GM23338 (cell line): ENCODE measurements at regions not wholly inside any gene's neighbourhood (a gene's known extent, or its start where the extent isn't known, plus 50 kb on each side); places are given as distances from the start of the nearest gene placed in this dataset.

ENCODE experiments used
- ATAC-seq: fragments of 200-7000 bp; cut with Tn5 transposase; 3 replicates; pipeline ENCODE4 v1.9.1; 2020
- DNase-seq: peaks from one replicate; pipeline ENCODE4 v3.0.0-alpha.2; 2015; ENCODE audit warnings: low spot score
- H2AFZ ChIP-seq: fragments of 200-600 bp; sonication (generic); 2 replicates; pipeline ENCODE4 v1.8.0; 2016; ENCODE audit warnings: antibody characterized with exemption, mild to moderate bottlenecking, moderate library complexity
- H3F3A ChIP-seq: fragments of 200-600 bp; sonication (generic); replicated peaks from 2 replicates; pipeline ENCODE4 v1.8.0; 2017; ENCODE audit warnings: antibody characterized with exemption, mixed run types, low read depth
- H3K27ac ChIP-seq: fragments of 200-600 bp; sonication (generic); 2 replicates; pipeline ENCODE4 v1.6.1; 2016; ENCODE audit warnings: low read depth
- H3K27me3 ChIP-seq: fragments of 200-600 bp; sonication (generic); 2 replicates; pipeline ENCODE4 v1.8.0; 2016; ENCODE audit warnings: mild to moderate bottlenecking, mixed run types, moderate library complexity; ENCODE audit not compliant: insufficient read depth
- H3K36me3 ChIP-seq: fragments of 200-600 bp; sonication (generic); 2 replicates; pipeline ENCODE4 v1.8.0; 2016; ENCODE audit warnings: mild to moderate bottlenecking; ENCODE audit not compliant: insufficient read depth
- H3K4me1 ChIP-seq: fragments of 200-600 bp; sonication (generic); 2 replicates; pipeline ENCODE4 v1.8.0; 2016; ENCODE audit warnings: mild to moderate bottlenecking, moderate library complexity; ENCODE audit not compliant: insufficient read depth
- H3K4me2 ChIP-seq: fragments of 200-600 bp; sonication (generic); 2 replicates; pipeline ENCODE4 v1.7.1; 2017; ENCODE audit warnings: mixed run types
- H3K4me3 ChIP-seq: fragments of 200-600 bp; sonication (generic); 2 replicates; pipeline ENCODE4 v1.6.1; 2016; ENCODE audit warnings: mixed run types
- H3K79me2 ChIP-seq: fragments of 200-600 bp; sonication (generic); replicated peaks from 2 replicates; pipeline ENCODE4 v1.8.0; 2017; ENCODE audit warnings: mild to moderate bottlenecking; ENCODE audit not compliant: insufficient read depth
- H3K9me2 ChIP-seq: fragments of 200-600 bp; sonication (generic); 2 replicates; pipeline ENCODE4 v1.8.0; 2017; ENCODE audit not compliant: insufficient read depth
- H4K20me1 ChIP-seq: fragments of 200-600 bp; sonication (generic); replicated peaks from 2 replicates; pipeline ENCODE4 v1.8.0; 2017; ENCODE audit warnings: mild to moderate bottlenecking; ENCODE audit not compliant: insufficient read depth
- H3K27ac Mint-ChIP-seq: 2 replicates; pipeline ENCODE4 v1.8.0; 2020; ENCODE audit warnings: inconsistent platforms, mild to moderate bottlenecking, moderate library complexity, mixed read lengths
- H3K27me3 Mint-ChIP-seq: 3 replicates; pipeline ENCODE4 v1.8.0; 2022; ENCODE audit warnings: low read depth, mild to moderate bottlenecking, moderate library complexity, mixed read lengths, inconsistent platforms; ENCODE audit not compliant: insufficient read depth, poor library complexity
- H3K36me3 Mint-ChIP-seq: 3 replicates; pipeline ENCODE4 v1.8.0; 2021; ENCODE audit warnings: low read depth, mild to moderate bottlenecking, inconsistent platforms, moderate library complexity, mixed read lengths
- H3K4me1 Mint-ChIP-seq: 3 replicates; pipeline ENCODE4 v1.8.0; 2020; ENCODE audit warnings: mild to moderate bottlenecking, inconsistent platforms, mixed read lengths
- H3K4me3 Mint-ChIP-seq: 3 replicates; pipeline ENCODE4 v1.8.0; 2021; ENCODE audit warnings: moderate library complexity, mild to moderate bottlenecking, inconsistent platforms, mixed read lengths
- H3K9me3 Mint-ChIP-seq: 3 replicates; pipeline ENCODE4 v1.8.0; 2020; ENCODE audit warnings: moderate library complexity, mild to moderate bottlenecking, inconsistent platforms, mixed read lengths
- EZH2 ChIP-seq: fragments of 200-600 bp; sonication (generic); IDR thresholded peaks from one replicate; pipeline ENCODE4 v1.8.0; 2017; ENCODE audit warnings: antibody characterized with exemption, mild to moderate bottlenecking, low read depth; ENCODE audit not compliant: unreplicated experiment
- JUNB ChIP-seq: IDR thresholded peaks from one replicate; pipeline ENCODE4 v1.6.1; 2016; ENCODE audit warnings: antibody characterized with exemption; ENCODE audit not compliant: unreplicated experiment
- POLR2AphosphoS5 ChIP-seq: IDR thresholded peaks from 2 replicates; pipeline ENCODE4 v1.6.1; 2016; ENCODE audit warnings: antibody characterized with exemption, low read depth
- REST ChIP-seq: IDR thresholded peaks from one replicate; pipeline ENCODE4 v1.6.1; 2018; ENCODE audit warnings: antibody characterized with exemption; ENCODE audit not compliant: unreplicated experiment
- STAT1 ChIP-seq: IDR thresholded peaks from one replicate; pipeline ENCODE4 v1.6.1; 2016; ENCODE audit warnings: antibody characterized with exemption; ENCODE audit not compliant: unreplicated experiment
- TF ChIP-seq, protein P1 (sequence below): fragments of 250-450 bp; sonication (Bioruptor Pico); IDR thresholded peaks from 2 replicates; pipeline ENCODE4 v1.5.0; 2020; ENCODE audit warnings: mild to moderate bottlenecking, moderate library complexity
- TF ChIP-seq, protein P2 (sequence below), 2 experiments: fragments of 200-600 bp in 1 of 2; sonication (generic) in 1 of 2; conservative IDR thresholded peaks; 2 replicates each; pipeline versions ENCODE4 v1.5.1 to v1.6.1; 2016 to 2017; ENCODE audit warnings: antibody characterized with exemption in 2 of 2, low read depth in 2 of 2, mild to moderate bottlenecking in 2 of 2, moderate library complexity in 1 of 2

- TF ChIP-seq, protein P1, sequence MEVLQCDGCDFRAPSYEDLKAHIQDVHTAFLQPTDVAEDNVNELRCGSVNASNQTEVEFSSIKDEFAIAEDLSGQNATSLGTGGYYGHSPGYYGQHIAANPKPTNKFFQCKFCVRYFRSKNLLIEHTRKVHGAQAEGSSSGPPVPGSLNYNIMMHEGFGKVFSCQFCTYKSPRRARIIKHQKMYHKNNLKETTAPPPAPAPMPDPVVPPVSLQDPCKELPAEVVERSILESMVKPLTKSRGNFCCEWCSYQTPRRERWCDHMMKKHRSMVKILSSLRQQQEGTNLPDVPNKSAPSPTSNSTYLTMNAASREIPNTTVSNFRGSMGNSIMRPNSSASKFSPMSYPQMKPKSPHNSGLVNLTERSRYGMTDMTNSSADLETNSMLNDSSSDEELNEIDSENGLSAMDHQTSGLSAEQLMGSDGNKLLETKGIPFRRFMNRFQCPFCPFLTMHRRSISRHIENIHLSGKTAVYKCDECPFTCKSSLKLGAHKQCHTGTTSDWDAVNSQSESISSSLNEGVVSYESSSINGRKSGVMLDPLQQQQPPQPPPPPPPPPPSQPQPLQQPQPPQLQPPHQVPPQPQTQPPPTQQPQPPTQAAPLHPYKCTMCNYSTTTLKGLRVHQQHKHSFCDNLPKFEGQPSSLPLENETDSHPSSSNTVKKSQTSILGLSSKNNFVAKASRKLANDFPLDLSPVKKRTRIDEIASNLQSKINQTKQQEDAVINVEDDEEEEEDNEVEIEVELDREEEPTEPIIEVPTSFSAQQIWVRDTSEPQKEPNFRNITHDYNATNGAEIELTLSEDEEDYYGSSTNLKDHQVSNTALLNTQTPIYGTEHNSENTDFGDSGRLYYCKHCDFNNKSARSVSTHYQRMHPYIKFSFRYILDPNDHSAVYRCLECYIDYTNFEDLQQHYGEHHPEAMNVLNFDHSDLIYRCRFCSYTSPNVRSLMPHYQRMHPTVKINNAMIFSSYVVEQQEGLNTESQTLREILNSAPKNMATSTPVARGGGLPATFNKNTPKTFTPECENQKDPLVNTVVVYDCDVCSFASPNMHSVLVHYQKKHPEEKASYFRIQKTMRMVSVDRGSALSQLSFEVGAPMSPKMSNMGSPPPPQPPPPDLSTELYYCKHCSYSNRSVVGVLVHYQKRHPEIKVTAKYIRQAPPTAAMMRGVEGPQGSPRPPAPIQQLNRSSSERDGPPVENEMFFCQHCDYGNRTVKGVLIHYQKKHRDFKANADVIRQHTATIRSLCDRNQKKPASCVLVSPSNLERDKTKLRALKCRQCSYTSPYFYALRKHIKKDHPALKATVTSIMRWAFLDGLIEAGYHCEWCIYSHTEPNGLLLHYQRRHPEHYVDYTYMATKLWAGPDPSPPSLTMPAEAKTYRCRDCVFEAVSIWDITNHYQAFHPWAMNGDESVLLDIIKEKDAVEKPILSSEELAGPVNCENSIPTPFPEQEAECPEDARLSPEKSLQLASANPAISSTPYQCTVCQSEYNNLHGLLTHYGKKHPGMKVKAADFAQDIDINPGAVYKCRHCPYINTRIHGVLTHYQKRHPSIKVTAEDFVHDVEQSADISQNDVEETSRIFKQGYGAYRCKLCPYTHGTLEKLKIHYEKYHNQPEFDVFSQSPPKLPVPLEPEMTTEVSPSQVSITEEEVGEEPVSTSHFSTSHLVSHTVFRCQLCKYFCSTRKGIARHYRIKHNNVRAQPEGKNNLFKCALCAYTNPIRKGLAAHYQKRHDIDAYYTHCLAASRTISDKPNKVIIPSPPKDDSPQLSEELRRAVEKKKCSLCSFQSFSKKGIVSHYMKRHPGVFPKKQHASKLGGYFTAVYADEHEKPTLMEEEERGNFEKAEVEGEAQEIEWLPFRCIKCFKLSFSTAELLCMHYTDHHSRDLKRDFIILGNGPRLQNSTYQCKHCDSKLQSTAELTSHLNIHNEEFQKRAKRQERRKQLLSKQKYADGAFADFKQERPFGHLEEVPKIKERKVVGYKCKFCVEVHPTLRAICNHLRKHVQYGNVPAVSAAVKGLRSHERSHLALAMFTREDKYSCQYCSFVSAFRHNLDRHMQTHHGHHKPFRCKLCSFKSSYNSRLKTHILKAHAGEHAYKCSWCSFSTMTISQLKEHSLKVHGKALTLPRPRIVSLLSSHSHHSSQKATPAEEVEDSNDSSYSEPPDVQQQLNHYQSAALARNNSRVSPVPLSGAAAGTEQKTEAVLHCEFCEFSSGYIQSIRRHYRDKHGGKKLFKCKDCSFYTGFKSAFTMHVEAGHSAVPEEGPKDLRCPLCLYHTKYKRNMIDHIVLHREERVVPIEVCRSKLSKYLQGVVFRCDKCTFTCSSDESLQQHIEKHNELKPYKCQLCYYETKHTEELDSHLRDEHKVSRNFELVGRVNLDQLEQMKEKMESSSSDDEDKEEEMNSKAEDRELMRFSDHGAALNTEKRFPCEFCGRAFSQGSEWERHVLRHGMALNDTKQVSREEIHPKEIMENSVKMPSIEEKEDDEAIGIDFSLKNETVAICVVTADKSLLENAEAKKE (CRISPR knock-in tag) = no peak
- TF ChIP-seq EZH2 = no peak
- no peak for TF ChIP-seq POLR2AphosphoS5
Observed at GRCh38 chr2:74081030-74081762, 66.5 kb downstream of the BOLA3 start (continued).

- Histone ChIP-seq H4K20me1 (peaks cover 11% of the 10 kb centered on the region), H3K36me3 (no peaks in the 10 kb centered on the region), H2AFZ (no peak overlapping the region), H3K27me3 (no peaks in the 10 kb centered on the region), H3K79me2 (no peaks in the 10 kb centered on the region), H3K27ac (no peak overlapping the region), H3K4me3 (no peak overlapping the region), H3K4me2 (no peak overlapping the region), H3K9me2 (no peaks in the 10 kb centered on the region), H3F3A (no peaks in the 10 kb centered on the region), H3K4me1 (no peaks in the 10 kb centered on the region)
- Mint-ChIP-seq H3K27ac (no peak overlapping the region), H3K27me3 (peaks cover 4% of the 10 kb centered on the region), H3K4me1 (no peaks in the 10 kb centered on the region), H3K4me3 (no peak overlapping the region), H3K36me3 (peaks cover 30% of the 10 kb centered on the region), H3K9me3 (no peaks in the 10 kb centered on the region; the same call in 2 of the 3 replicates)
- no peak for DNase-seq
- TF ChIP-seq POLR2AphosphoS5 (no peak), STAT1 (no peak), JUNB (no peak), REST (no peak)
- TF ChIP-seq, protein P2, sequence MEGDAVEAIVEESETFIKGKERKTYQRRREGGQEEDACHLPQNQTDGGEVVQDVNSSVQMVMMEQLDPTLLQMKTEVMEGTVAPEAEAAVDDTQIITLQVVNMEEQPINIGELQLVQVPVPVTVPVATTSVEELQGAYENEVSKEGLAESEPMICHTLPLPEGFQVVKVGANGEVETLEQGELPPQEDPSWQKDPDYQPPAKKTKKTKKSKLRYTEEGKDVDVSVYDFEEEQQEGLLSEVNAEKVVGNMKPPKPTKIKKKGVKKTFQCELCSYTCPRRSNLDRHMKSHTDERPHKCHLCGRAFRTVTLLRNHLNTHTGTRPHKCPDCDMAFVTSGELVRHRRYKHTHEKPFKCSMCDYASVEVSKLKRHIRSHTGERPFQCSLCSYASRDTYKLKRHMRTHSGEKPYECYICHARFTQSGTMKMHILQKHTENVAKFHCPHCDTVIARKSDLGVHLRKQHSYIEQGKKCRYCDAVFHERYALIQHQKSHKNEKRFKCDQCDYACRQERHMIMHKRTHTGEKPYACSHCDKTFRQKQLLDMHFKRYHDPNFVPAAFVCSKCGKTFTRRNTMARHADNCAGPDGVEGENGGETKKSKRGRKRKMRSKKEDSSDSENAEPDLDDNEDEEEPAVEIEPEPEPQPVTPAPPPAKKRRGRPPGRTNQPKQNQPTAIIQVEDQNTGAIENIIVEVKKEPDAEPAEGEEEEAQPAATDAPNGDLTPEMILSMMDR (conservative IDR thresholded peaks at IDR 0.05; ENCODE audit: low read depth in 2 of 2) = no peak
- ATAC-seq = no peak
Observed at GRCh38 chr2:74081763-74082110, 66.0 kb downstream of the BOLA3 start.
